NCI-H2029 treated with DMSO at 0.1 percent for 48 hours (cell line): ENCODE measurements at regions not wholly inside any gene's neighbourhood (a gene's known extent, or its start where the extent isn't known, plus 50 kb on each side); places are given as distances from the start of the nearest gene placed in this dataset.
"Not testable (repeated sequence)": the region's sequence is repeated elsewhere in the genome, so short reads cannot be mapped to it uniquely, and the experiment has no call there.

ENCODE experiments used
- DNase-seq: peaks from one replicate; lab custom pipeline; 2025; lab: John Stamatoyannopoulos, UW

GRCh38 chr1:10911490-10912166 lies 100.8 kb upstream of the TARDBP start:
- DNase-seq: no peak

GRCh38 chr1:10912441-10912840 lies 100.0 kb upstream of the TARDBP start:
- DNase-seq: no peak

DNA sequence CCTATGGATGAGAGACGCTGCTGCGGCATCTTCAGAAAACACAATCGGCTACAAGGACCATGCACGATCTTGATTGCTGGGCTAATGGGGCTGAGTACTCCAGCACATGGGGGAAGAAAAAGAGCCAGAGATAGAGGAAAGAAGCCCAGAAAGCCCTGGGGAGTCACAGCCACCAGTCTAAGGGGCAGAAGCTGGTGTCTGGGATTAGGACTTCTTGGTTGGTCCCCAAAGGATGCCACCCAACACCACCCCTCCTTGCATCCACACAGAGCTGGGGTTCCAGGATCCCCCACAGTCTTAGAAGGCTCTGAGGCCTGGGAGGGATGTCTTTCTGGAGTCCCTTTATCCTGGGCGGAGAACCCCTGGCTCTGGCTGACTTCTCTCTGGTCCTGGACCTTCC lies 98.4 kb upstream of the TARDBP start:
- no peak for DNase-seq

GRCh38 chr1:10915594-10915993 lies 96.9 kb upstream of the TARDBP start:
- no peak for DNase-seq

DNA sequence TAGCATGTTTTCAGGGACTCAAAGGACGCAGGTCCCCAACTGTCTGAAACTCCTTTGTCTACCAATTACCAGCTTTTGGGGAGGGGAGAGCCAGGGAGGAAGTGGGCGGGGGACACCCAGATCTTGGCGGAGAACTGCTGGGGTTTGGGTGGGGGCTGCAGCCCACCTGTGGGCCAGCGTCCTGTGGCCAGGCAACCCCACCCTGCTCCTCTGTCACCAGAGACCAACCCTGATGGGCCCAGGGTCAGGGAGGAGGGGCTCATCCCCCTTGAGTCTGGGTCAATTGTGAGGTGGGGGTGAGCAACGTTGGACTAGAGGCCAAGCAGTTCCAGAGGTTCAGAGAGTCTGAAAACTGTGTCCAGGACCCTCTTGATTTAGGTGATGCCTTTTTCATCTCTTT lies 96.1 kb upstream of the TARDBP start:
- no peak for DNase-seq

- DNase-seq: no peak
Observed at GRCh38 chr1:10916991-10917390, 95.5 kb upstream of the TARDBP start.

GRCh38 chr1:10917513-10918454 lies 94.7 kb upstream of the TARDBP start:
- DNase-seq: peak; percentile 52

GRCh38 chr1:10918531-10918930 lies 93.9 kb upstream of the TARDBP start:
- no peak for DNase-seq

GRCh38 chr1:10920063-10920626 lies 92.3 kb upstream of the TARDBP start:
- DNase-seq: no peak

DNA sequence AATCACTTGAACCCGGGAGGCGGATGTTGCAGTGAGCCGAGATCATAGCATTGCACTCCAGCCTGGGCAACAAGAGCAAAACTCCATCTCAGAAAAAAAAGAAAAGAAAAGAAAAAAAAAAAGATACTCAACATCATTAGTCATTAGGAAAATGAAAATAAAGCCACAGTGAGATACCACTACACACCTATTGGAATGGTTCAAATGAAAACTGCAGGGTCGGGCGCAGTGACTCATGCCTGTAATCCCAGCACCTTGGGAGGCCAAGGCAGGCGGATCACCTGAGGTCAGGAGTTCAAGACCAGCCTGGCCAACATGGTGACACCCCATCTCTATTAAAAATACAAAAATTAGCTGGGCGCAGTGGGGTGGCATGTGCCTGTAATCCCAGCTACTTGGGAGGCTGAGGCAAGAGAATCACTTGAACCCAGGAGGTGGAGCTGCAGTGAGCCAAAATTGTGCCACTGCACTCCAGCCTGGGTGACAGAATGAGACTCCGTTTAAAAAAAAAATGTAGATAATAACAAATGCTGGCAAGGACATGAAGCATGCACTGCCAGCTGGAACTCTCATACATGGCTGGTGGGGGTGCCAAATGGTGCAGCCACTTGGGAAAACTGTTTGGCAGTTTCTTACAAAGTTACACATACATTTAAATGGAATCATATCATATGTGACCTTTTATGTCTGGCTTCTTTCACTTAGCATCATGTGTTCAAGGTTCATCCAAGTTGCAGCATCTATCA lies 90.0 kb upstream of the TARDBP start:
- not testable (repeated sequence) for DNase-seq

- DNase-seq: no peak
Observed at GRCh38 chr1:10924030-10924429, 88.4 kb upstream of the TARDBP start.

DNA sequence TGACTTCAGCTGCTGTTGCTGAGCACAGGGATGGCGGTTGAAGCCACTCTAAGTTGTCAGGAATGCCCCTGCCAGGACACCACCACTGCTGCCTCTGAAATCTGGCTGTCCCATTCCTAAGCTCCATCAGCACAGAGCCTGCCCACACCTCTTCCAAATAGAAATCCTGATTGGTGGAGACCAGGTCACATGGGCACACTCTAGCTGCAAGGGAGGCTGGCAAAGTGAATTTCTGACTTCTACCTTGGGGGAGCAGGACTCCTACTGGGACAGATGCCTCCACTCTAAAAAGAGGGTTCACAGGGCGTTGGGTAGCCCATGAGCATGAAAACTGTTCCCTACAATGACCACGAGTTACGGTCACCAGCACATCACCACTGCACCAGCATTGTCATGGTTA lies 83.8 kb upstream of the TARDBP start:
- no peak for DNase-seq

- no peak for DNase-seq
Observed at GRCh38 chr1:10932088-10932487, 80.4 kb upstream of the TARDBP start.

GRCh38 chr1:10934150-10934818 lies 78.2 kb upstream of the TARDBP start:
- DNase-seq: no peak

DNA sequence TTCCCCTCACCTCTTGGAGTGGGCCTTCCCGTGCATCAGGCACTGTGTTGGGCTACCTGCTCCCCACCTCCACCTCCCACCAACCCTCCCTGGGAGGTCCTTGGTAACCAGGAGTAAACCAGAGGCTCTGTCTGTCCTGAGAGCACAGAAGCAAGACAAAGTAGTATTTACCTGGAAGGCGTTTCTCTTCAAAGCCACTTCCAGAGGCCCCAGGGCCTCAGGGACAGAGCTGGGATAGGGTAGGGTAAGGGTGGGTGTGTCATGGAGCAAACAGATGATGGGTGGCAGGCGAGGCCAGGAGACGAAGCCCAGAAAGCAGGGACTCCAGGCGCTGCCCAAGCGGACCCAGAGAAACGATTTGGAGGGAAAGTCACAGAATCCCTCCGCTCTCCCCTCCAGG lies 77.2 kb upstream of the TARDBP start:
- no peak for DNase-seq

GRCh38 chr1:10935724-10936123 lies 76.7 kb upstream of the TARDBP start:
- no peak for DNase-seq

DNA sequence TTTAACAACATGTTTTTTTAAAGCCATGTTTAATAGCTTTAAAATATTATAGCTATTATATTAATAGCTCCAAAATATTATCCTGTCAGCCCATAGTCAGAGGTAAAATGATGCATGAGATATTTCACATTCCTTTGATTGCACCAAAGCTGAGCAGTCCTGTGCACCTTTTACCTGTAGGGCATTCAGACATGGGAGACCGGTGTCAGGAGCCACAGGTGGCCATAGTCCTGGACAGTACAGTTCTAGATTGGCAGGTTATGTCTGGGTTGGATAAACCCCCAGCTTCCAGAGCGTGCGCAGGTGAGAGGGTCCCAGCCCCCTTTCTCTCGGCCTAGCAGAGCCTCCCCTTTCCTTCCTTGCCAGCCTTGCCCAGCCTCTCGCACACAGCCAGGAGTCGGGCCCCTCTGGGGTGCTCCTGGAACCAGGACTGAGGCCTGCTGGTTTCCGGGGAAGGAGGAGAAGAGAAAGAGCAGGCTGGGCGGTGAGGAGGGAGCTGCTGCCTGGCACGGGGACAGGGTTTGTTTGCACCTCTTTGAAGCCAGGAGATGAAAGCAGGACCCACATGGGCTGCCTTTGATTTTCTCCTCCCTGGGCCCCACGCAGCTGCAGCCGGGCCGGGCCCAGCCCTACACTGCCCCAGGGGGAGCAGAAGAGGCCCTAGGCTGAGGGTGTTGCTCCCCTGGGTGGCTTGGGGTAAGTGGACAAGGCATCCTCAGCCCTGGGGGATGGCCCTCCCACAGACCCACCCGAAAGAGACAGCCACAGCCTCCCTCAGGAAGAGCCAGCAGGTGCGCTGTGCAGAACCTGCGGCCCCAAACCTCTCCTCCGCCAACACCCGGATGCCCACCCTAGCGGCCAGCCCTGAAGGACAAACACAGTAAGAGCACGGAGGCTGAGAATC lies 75.2 kb upstream of the TARDBP start:
- DNase-seq: no peak

GRCh38 chr1:10938741-10939417 lies 73.6 kb upstream of the TARDBP start:
- no peak for DNase-seq

DNA sequence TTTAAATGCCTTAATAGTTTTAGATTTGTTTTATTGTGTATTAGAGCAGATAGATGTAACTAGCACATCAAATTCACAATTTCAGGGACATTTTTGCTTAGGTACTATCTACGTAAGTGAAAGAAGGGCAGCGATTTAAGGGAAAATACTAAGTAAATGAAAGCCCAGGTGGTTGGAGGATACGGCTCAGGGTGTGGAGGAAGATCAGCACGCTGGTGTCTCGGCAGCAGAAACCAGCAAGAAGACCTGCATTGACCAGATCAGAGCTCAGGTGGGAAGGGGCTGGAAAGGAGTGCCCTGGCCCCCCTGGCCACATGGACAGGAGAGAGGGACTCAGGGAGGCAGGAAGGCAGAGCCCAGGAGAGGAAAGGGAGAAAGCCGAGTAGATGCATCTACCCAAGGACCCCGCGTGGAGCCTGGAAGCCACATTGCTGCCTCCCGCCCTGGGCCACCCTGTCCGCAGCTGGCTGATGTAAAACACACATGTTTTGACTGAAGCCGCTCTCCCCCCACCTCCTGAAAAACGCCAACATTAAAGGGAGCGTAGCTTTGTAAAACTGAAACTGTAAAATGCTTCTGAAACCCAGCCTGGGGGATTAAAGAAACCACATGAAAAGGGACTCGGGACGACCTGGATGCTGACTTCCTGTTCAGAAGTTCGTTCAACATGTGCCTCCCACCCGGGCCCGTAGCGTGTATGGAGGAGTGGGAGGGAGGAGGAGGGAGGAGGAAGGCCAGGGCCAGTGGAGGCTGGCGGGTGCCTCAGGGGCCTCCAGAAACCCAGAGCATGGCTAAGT lies 72.6 kb upstream of the TARDBP start:
- no peak for DNase-seq
